Activated CD8-positive, alpha-beta memory T cell treated with anti-CD3 and anti-CD28 coated beads for 36 hours (primary cell): ENCODE measurements at regions not wholly inside any gene's neighbourhood (a gene's known extent, or its start where the extent isn't known, plus 50 kb on each side); places are given as distances from the start of the nearest gene placed in this dataset.

Source experiments
- CTCF ChIA-PET: fragments of 350-600 bp; sonication (Branson Sonifier 250); formaldehyde crosslinking; loops from one replicate; lab custom pipeline; 2021; ENCODE audit warnings: antibody characterized with exemption; lab: Charles Lee
- POLR2A ChIA-PET: fragments of 350-600 bp; sonication (Branson Sonifier 250); formaldehyde crosslinking; loops from one replicate; lab custom pipeline; 2021; ENCODE audit warnings: antibody characterized with exemption; lab: Charles Lee

- CTCF ChIA-PET = no interaction called here
- POLR2A ChIA-PET = no interaction called here
Measured at GRCh38 chr1:58266242-58266641, 280.3 kb downstream of the OMA1 start.

DNA sequence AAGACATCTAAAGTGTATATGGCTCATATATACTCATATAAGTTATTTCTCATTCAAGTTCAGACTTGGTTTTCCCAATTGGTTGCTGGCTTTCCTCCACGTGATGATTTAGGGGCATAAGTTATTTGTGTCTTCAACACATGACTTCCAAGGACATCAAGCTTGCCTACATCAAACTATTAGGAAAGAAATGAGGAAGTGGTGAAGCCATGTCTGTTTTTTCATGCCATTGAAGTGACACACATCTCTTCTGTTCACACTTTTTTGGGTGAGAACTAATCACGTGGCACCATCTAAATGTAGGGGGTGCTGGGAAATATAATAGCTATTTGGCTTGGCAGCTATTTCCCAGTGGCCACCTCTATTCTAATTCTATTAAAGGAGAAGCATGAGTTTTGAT is 282.1 kb downstream of the OMA1 start:
- POLR2A ChIA-PET = no interaction called here

GRCh38 chr1:58262702-58263101 is 283.8 kb downstream of the OMA1 start:
- ChIA-PET CTCF (no interaction called here), POLR2A (no interaction called here)

More for the DNA sequence above, 282.1 kb downstream of the OMA1 start:
- CTCF ChIA-PET = no interaction called here

- ChIA-PET POLR2A (no interaction called here), CTCF (no interaction called here)
Measured at GRCh38 chr1:58258082-58258481, 288.4 kb downstream of the OMA1 start.

DNA sequence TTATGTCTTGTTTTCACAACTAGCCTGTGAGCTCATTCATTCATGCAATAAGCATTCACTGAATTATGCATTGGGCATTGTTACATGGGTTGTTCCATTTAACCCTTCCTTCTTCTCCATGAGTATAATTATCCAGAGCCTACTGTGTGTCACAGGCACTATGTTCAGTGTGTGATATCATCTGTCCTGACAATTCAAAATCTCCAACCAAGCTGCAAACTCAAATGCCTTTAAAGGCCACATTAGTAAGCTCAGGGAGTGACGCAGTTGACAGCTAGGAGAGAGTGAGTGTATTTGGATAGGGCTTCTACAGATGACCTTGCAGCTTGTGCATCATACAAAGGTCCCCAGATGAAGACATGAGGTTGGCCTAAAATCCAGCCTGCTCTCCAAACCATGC is 289.5 kb downstream of the OMA1 start:
- POLR2A ChIA-PET = no interaction called here
- CTCF ChIA-PET = no interaction called here

DNA sequence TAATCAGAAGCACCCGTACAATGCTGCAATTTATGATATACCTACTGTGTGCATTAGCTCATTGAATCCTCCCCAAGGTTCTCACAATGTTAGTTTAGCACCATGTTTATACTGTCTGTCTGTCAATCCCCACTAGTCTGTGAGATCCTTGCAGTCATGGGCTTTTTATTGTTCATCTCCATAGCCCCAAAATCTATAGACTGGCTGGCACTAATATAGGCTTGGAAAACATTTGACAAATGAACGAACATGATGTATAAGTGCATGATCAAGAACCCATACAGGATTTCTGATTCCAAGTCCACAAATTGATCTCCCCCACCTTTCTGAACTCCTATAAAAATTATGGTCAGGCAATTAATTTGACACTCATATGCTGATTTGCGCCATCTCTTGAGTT is 290.0 kb downstream of the OMA1 start:
- ChIA-PET CTCF (no interaction called here), POLR2A (no interaction called here)

- POLR2A ChIA-PET = no interaction called here
Measured at GRCh38 chr1:58256041-58256440, 290.5 kb downstream of the OMA1 start.

GRCh38 chr1:58255192-58255591 is 291.3 kb downstream of the OMA1 start:
- CTCF ChIA-PET = no interaction called here
- POLR2A ChIA-PET = no interaction called here

More at GRCh38 chr1:58256041-58256440, 290.5 kb downstream of the OMA1 start:
- CTCF ChIA-PET = no interaction called here

DNA sequence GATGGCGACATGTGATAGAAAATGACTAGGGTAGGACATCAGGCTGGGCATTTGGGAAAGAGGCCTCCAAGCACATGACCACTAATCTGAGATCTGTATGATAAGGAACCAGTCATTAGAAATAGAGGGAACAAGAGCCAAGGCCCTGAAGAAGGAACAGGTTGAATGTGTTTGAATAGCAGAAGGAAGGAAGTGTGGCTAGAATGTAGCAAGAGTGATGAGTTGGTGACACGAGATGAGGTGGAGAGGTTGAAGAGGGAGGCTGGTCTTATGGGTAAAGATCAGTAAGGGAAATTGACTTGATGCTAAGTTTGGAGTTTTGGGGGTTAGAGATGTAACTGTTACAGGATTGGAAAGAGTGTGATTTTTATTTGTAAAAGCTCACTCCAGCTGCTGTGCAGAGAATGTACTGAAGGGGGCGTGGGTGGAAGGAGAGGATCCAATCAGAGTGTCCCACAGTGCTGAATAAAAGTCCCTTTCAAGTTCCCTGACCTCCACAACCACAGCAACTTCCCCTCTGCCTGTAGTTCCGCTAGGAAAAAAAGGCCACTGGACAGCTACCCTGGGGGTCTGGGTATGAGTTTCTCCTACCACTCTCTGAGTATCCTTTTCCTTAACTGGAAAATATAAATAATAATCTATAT is 295.0 kb downstream of the OMA1 start:
- ChIA-PET POLR2A (no interaction called here), CTCF (no interaction called here)

- ChIA-PET CTCF (no interaction called here), POLR2A (no interaction called here)
Measured at GRCh38 chr1:58250587-58250948, 296.0 kb downstream of the OMA1 start.

- ChIA-PET CTCF (no interaction called here), POLR2A (no interaction called here)
Measured at GRCh38 chr1:58249737-58250586, 296.6 kb downstream of the OMA1 start.

DNA sequence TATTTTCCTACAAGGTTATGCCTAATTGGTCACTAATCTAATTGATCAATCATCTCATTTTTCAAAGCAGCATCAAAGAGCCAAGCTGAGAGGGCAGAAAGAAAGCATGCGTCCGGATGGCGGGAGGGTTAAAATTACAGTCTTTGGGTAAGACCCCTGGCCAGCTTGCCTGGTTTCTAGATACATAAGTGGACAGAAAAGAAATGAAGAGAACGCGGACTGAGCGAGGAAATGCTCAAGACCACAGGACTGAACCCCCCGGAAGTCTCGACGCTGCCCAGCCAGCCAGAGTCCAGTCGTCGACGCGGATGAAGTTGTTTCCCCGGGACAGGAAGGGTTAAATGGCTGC is 297.2 kb downstream of the OMA1 start:
- ChIA-PET CTCF (no interaction called here), POLR2A (no interaction called here)

- POLR2A ChIA-PET = no interaction called here
- CTCF ChIA-PET = no interaction called here
Measured at GRCh38 chr1:58248791-58249190, 297.7 kb downstream of the OMA1 start.

DNA sequence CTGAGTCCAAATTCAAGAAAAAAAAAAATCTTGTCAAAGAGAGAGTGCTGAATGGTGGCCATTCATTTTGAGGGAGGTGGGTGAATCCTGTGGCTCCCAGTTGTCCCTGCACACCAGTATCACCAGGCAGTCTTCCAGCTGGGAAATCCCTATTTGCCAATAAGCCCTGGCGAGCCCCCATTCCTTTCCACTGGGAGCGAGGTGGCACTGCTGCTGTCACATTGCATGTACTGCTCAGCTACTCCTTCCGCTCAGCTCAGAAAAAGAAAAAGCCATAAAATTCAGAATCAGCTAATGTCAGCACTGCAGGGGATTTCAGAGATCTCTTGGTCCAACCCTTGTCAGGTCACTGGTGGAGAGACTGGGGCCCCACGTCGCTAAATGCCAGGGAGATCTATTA is 298.5 kb downstream of the OMA1 start:
- CTCF ChIA-PET = no interaction called here
- POLR2A ChIA-PET = no interaction called here

DNA sequence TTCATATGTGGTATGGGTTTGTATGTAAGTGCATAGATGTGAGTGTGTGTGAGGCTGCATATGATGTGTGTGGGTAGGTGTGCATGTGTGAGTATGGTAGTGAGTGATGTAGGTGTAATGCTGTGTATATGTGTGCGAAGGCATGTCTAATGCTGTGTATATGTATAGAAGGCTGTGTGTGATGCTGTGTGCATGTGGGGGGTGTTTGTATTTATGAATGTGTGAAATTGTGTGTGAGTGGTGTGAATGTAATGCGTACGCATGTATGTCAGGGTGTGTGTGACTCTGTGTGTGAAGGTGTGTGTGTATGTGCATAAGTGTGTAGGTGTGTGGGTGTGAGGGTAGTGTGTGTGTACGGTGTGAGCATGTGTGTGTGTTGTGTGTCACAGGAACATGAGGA is 300.0 kb downstream of the OMA1 start:
- POLR2A ChIA-PET = no interaction called here
- CTCF ChIA-PET = no interaction called here

DNA sequence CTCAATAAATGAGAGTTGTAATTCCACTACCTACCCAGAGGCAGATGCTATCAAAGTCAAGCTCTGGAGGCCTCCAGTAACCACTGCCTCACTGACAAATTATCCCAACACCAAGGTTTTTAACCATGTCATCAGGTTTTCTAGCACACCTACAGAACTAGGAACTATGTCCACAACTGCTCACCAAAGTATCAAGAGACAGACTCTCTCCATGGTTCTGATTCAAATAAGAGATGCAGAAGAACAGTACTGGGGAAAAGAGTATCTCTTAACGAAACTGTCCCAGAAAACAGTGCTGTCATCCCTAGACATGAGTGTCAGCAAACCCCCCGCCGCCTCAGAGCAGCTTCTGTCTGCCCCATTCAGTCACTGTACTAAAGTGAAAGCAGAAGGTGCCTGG is 301.7 kb downstream of the OMA1 start:
- ChIA-PET CTCF (no interaction called here), POLR2A (interaction anchor here (0.6 kb wide), 1 partner anchor 592 kb away, joined by 3 read pairs; no protein-coding TSS in a partner anchor)

DNA sequence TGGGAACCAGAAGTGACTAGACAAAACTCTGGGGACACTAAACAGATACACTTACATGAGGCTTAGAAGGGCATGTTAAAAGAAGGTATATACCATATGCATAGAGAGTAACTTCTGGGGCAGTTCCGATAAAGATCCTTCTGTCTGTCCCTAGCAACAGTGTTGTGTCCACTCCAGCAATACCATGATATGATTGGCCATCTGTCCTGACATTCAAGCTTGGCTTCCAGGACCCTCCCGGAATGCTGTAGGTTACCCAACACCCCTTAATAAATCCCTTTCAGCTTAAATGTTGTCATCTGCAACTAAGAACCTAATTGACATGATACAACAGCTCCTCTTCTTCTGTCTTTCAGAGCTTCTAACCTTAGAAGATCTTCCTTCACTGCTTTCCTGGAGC is 307.7 kb downstream of the OMA1 start:
- ChIA-PET POLR2A (no interaction called here), CTCF (no interaction called here)

- ChIA-PET POLR2A (no interaction called here), CTCF (no interaction called here)
Measured at GRCh38 chr1:58233729-58234128, 312.8 kb downstream of the OMA1 start.

DNA sequence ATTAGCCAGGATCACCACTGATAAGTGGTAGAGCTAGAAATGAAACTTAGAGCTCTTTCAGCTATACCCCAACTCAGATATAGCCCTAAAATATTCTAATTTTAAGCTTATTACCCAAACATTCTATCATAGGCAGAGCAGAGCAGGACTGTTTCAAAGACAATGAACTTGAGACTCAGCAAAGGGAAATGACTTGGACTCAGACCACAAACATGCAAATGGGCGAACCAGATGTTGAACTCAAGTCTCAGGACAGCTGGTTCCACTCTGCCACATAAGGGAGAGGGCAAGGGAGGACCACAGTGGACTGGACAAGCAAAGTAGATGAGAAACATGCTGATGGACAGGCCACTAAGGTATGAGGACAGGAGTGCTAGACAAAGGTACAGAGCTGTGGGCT is 315.3 kb downstream of the OMA1 start:
- ChIA-PET CTCF (no interaction called here), POLR2A (no interaction called here)

- POLR2A ChIA-PET = no interaction called here
- CTCF ChIA-PET = no interaction called here
Measured at GRCh38 chr1:58227604-58228003, 318.9 kb downstream of the OMA1 start.

GRCh38 chr1:58223522-58223921 is 323.0 kb downstream of the OMA1 start:
- ChIA-PET POLR2A (no interaction called here), CTCF (interaction anchor here (0.6 kb wide), 1 partner anchor 1323 kb away, joined by 6 read pairs; no protein-coding TSS in a partner anchor)
